GM21528 (cell line): ENCODE measurements at regions not wholly inside any gene's neighbourhood (a gene's known extent, or its start where the extent isn't known, plus 50 kb on each side); places are given as distances from the start of the nearest gene placed in this dataset.

Experiments
- ATAC-seq: cut with Tn5 transposase; IDR thresholded peaks from one replicate; pipeline ENCODE4 v1.9.1; 2021; ENCODE audit warnings: mild to moderate bottlenecking, moderate library complexity; ENCODE audit not compliant: unreplicated experiment, low FRiP score

GRCh38 chr7:46747869-46748576 lies 827.0 kb upstream of the IGFBP3 start:
- no peak for ATAC-seq

DNA sequence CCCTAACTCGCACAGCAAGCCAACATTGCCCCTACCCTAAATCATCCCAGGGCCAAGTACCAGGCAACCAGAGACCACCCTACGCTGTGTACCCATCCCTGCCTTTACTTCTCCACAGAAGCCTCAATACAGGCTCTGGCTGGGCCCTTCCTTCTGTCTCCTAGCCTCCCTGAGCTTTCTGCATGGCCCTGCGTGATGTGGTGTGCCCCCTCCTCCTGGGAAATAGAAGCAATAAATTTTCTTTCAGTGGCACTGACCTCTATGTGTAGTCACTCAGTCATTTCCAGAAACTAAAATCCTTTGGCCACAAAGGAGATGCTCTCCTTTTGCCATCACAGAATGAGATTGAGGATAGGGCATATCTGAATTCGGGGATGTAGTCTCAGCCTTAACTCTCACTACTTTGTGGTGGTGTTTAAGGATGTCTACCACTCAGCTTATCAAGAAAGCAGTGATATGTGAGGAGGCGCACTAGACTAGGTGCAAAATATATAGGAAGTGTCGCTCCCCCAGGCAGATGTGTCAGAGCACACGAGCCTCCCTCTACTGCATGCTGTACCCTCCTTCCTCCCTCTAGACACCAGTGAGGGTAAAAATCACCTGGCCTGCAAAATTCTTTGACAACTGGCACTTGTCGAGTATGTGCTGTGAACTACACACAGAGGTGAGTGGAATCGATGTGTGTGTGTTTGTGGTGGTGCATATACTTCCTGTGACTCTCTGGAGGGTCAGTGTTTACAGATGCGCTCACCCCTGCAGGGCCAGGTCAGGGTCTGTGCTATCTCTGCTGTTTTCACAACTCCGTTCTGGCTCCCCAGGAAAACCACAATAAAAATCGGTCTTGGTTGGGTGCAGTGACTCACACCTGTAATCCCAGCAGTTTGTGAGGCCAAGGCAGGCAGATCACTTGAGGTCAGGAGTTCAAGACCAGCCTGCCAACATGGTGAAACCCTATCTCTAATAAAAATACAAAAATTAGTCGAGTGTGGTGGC lies 825.9 kb upstream of the IGFBP3 start:
- ATAC-seq: no peak

DNA sequence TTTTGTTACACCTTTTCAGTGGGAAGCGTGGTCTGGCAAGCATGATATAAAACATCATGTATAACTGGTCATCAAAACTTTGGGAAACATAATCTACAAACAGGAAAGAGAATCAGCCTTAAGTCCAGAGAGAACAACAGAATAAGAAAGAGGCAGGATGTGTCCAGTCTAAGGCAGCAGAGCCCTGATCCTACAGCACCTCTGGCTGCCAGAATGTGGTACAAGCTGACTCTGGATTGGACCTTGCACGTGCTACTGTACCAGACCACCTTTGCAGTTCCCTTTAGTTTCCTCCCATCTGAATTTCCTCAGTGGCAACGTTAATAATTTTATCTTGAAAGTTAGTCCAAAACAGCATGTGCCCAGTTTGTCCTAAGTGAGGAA lies 824.6 kb upstream of the IGFBP3 start:
- no peak for ATAC-seq

DNA sequence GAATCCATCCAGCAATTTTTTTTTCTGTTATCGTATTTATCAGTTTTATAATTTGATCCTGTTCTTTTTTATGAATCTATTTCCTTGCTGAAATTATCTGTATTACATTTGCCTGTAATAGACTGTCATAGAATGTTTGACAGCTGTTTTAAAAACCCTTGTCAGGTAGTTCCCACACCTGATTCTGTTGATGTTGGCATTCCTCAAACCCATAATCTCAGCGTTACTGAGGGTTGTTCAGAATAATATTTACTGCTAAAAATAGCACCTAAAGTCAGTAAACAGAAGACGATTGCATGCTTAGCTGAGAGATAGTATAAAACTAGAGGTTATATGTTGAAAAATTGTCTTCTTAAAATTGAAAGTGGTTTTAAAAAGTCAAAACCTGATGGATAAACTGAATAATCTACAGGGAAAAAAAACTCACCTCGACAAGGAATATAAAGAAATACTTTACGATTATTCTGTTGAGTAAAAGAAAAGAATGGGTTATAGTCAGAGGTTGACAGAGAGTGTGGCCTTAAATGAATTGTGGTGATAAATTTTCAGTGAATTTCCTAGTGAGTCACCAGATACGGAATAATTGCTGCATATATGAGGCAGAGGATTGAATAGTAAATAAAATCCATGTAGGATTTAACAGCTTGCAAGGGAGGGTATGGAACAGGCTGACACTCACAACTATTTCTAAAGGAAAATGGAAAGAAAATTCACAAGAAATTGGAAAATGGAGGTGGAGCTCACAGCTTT lies 824.1 kb upstream of the IGFBP3 start:
- ATAC-seq: no peak

- no peak for ATAC-seq
These were observed 821.5 kb upstream of the IGFBP3 start for GRCh38 chr7:46742601-46743000.

- no peak for ATAC-seq
These were observed 821.0 kb upstream of the IGFBP3 start for GRCh38 chr7:46741938-46742540.

GRCh38 chr7:46741181-46741580 lies 820.1 kb upstream of the IGFBP3 start:
- no peak for ATAC-seq

DNA sequence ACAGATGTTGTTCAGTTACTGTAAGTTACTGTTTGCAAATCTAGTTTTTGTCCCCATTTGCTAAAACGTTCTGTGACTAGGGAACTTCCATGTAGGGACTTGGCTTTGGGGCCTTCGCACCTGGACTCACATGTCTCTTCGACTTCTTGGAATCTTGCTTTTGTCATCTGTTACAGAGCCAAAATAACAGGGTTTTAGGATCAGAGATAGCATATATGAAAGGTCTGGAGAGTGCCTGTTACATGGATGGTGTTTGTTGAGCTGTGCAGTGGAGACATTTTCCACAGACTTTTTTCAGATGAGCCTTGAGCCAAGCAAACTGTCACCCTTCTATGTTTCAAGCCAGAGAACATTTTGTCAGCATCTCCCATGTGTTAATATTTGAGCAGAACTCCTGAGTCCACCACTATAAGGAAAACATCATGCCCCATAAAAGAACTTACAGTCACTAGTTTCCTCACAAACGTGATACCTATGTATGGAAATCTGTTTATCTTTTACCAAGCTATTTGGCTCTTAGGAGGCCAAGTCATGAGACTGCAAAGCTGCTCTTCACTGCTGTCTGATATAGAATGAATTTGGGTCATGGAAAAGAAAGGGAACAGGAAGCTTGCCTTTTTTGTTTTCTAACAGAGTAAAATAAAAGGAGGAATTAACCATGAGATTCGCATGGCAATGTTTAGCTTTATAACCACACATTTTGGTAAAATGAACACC lies 818.6 kb upstream of the IGFBP3 start:
- no peak for ATAC-seq

GRCh38 chr7:46738796-46739195 lies 817.7 kb upstream of the IGFBP3 start:
- ATAC-seq: no peak

- ATAC-seq: no peak
These were observed 817.1 kb upstream of the IGFBP3 start for GRCh38 chr7:46738165-46738564.

DNA sequence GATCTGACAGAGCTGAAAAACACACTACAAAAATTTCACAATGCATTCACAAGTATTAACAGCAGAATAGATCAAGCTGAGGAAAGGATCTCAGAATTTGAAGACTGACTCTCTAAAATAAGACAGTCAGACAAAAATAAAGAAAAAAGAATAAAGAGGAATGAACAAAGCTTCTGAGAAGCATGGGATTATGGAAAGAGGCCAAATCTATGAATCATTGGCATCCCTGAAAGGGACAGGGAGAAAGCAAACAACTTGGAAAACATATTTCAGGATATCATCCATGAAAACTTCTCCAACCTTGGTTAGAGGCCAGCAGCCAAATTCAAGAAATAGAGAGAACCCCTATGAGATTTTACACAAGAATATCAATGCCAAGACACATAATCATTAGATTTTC lies 804.8 kb upstream of the IGFBP3 start:
- ATAC-seq: no peak

GRCh38 chr7:46725136-46725535 lies 804.1 kb upstream of the IGFBP3 start:
- ATAC-seq: no peak

GRCh38 chr7:46723742-46724141 lies 802.7 kb upstream of the IGFBP3 start:
- no peak for ATAC-seq

DNA sequence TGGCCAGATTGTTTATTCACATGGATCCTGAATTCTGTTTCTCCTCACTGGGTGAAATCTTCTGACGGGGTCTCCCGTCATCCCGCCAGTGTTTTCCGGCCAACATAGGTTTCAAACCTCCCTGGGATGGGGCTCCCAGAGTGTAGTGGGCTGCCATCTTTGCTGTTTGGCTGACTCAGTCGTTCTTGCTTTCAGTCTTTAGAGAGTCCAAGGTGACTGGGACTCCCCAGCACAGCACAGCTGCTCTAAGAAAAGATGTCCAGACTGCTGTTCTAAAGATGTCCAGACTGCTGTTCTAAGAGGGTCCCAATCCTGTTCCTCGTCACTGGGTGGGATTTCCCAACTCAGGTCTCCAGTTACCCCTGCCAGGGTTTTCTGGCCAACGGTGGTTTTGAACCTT lies 801.9 kb upstream of the IGFBP3 start:
- ATAC-seq: no peak

GRCh38 chr7:46720761-46721160 lies 799.7 kb upstream of the IGFBP3 start:
- no peak for ATAC-seq

GRCh38 chr7:46719616-46720015 lies 798.5 kb upstream of the IGFBP3 start:
- no peak for ATAC-seq

GRCh38 chr7:46716926-46717325 lies 795.9 kb upstream of the IGFBP3 start:
- ATAC-seq: no peak

DNA sequence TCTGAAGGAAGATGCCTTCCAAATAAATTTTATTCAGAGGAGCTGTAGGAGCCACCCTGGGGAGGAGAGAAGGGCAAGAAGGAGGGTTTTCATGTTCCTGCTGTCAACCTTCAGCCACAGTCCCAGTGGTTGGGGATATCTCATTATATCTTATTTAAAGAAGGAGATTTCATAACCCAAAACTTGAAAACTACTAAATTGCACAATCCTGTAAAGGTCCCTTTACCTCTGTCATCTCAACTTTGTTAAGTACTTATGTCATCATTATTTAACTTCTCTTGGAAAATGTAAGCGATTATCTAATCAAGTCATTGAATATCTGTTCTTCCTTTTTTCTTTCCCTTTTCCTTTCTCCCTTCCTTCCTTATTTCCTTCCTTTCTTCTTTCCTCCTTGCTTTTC lies 794.5 kb upstream of the IGFBP3 start:
- ATAC-seq: no peak

DNA sequence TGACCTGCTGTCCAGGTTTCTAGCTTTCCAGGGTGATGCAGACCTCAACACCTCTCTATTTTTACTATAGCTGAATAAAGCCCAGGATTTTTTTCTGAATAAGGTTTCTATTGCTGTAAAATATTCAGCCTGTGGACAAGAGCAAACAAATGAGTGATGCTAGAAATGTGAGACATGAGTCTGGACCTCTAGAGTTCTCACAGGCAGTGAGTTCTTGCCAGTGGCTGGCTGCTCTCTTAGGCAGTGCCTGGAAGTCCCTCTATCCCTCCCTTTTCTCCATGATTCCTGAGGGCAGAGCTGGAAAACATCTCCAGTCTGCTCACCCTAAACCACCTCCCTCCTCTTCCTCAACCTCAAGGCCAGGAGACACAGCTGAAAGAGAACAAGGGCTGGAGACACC lies 793.8 kb upstream of the IGFBP3 start:
- ATAC-seq: no peak
